ENCODE measurements at regions not wholly inside any gene's neighbourhood (a gene's known extent, or its start where the extent isn't known, plus 50 kb on each side); places are given as distances from the start of the nearest gene placed in this dataset.

DNA sequence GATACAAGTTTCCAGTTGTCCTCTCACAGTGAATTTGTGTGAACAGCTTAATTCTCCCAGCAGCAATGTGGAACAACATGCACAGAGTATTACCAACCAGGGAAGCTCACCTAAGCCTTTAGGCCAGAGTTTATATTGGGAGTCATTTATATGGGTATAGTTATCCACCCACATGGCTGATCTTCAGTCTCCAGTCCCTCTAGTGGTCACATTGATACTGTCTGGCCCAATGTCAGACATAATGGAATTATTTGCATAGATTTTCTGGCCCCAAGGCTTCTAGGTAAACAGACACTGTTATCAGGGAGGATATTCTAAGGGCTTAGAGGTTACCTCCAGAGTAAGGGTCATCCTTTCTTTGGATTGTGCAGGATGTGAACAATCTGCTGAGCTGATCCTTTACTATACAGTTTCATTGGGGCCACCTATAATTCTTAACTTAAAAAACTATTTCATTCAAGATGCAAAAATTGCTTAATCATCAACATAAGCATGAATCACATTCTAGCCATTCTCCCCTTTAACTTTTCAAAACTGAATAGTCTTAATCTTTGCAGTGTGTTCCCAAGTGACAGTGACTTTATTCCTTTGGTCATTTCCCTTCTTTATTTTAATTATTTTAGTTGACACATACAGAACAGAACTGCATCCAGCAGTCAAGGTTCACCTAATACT, 210.9 kb downstream of the LTN1 start:
- peaks cover 7% of the 10 kb centered on the region for H3K9me3 Mint-ChIP-seq
- H3K4me3 Mint-ChIP-seq: no peak overlapping the region
- no peaks in the 10 kb centered on the region for H3K4me1 Mint-ChIP-seq
- no peaks in the 10 kb centered on the region for H3K27me3 Mint-ChIP-seq
- peaks cover 15% of the 10 kb centered on the region for H3K36me3 Mint-ChIP-seq
- H3K27ac Mint-ChIP-seq: no peak overlapping the region

GRCh38 chr21:28779914-28780313, 212.8 kb downstream of the LTN1 start:
- H3K4me1 Mint-ChIP-seq: peaks cover 9% of the 10 kb centered on the region
- peaks cover 14% of the 10 kb centered on the region for H3K36me3 Mint-ChIP-seq
- no peak overlapping the region for H3K4me3 Mint-ChIP-seq
- no peak overlapping the region for H3K27ac Mint-ChIP-seq
- H3K9me3 Mint-ChIP-seq: no peaks in the 10 kb centered on the region
- no peaks in the 10 kb centered on the region for H3K27me3 Mint-ChIP-seq

GRCh38 chr21:28776251-28776650, 216.4 kb downstream of the LTN1 start:
- H3K4me1 Mint-ChIP-seq: peaks cover 9% of the 10 kb centered on the region
- no peaks in the 10 kb centered on the region for H3K9me3 Mint-ChIP-seq
- H3K27ac Mint-ChIP-seq: no peak overlapping the region
- no peaks in the 10 kb centered on the region for H3K27me3 Mint-ChIP-seq
- H3K36me3 Mint-ChIP-seq: peaks cover 17% of the 10 kb centered on the region
- no peak overlapping the region for H3K4me3 Mint-ChIP-seq

GRCh38 chr21:28775071-28775470, 217.6 kb downstream of the LTN1 start:
- H3K4me1 Mint-ChIP-seq: peaks cover 9% of the 10 kb centered on the region
- no peaks in the 10 kb centered on the region for H3K9me3 Mint-ChIP-seq
- H3K4me3 Mint-ChIP-seq: no peak overlapping the region
- H3K27ac Mint-ChIP-seq: no peak overlapping the region
- H3K36me3 Mint-ChIP-seq: peaks cover 23% of the 10 kb centered on the region
- no peaks in the 10 kb centered on the region for H3K27me3 Mint-ChIP-seq

DNA sequence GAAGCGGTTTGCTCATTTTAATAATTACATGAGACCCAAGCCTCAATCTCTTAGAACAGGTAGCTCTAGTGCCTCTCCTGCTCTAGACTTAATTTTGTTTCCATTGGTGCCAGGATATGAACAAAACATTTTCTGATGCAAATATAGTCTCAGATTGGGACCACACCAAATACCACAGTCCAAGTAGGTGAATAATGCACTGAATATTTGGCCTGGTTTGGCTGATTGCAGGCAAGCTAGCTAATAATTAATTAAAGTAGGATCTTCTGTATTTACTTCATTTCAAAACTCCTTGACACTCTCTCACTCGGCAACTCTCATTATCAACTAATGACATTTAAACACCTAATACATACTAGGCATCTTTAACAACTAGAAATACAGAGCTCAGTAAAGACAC, 219.6 kb downstream of the LTN1 start:
- peaks cover 22% of the 10 kb centered on the region for H3K36me3 Mint-ChIP-seq
- H3K27ac Mint-ChIP-seq: no peak overlapping the region
- no peak overlapping the region for H3K4me3 Mint-ChIP-seq
- no peaks in the 10 kb centered on the region for H3K27me3 Mint-ChIP-seq
- no peaks in the 10 kb centered on the region for H3K9me3 Mint-ChIP-seq
- peaks cover 9% of the 10 kb centered on the region for H3K4me1 Mint-ChIP-seq

DNA sequence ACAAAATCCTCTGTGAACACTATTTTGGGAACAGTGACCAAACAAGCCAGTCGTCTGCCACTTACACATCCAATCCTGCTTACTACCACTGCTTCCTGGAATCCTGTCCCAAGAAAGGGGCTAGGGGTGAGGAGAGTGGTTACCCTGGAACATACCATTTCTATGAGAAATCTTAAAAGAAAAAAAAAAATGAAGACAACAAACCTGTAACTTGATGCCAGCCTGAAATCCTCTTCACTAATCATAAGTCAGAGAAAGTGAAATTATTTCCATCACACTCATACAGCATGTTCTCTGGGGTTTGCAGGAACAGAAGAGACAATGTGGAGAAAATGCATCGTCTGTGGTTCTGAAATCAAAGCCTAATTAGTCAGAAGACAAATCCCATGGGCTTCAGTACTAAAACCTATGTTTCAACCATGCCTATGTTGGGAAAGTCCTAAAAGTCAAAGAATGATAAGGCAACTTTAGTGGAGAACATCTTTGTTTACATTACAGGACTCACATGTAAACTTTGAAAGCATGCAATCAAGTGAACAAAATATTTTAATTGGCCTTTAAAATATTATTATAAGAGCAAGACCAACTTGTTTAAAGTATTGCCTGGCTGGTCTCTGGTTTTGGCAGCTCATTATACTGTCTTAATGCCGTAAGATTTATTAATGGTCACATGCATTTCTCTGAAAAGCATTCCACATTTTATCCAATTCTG, 220.7 kb downstream of the LTN1 start:
- H3K4me3 Mint-ChIP-seq: no peak overlapping the region
- no peak overlapping the region for H3K27ac Mint-ChIP-seq
- H3K4me1 Mint-ChIP-seq: peaks cover 9% of the 10 kb centered on the region
- H3K36me3 Mint-ChIP-seq: peaks cover 26% of the 10 kb centered on the region
- H3K9me3 Mint-ChIP-seq: peaks cover 5% of the 10 kb centered on the region
- no peaks in the 10 kb centered on the region for H3K27me3 Mint-ChIP-seq

DNA sequence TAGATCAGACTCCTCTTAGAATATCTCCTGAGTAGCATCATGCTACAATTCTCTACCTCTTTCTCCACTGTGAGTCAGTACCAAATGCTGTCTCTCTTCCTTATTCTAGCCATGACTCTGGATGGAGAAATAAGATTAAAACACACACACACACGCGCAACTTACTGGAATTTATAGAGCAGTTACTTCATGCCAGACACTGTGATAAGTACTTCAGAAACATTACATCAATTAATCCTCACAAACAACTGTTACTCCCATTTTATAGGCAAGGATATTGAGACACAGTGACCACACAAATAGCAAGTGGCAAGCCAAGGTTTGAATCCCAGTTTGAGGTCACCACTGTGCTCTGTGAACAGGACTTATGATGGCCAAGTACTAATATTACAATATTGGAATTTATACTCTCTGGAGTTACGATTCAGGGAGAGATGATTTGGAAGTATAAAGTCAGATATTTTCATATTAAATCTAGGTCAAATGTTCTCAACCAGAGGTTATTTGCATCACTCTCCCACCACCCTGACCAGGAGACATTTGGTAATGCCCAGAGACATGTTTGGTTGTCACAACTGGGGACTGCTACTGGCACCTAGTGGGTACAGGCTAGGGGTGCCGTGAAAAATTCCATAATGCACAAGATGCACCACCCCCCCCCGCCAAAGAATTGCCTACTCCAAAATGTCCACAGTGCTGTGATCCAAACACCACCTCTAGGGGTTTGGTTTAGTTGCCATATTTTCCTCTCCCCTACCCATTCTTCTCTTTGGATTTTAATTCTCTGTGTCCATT, 221.6 kb downstream of the LTN1 start:
- H3K27me3 Mint-ChIP-seq: no peaks in the 10 kb centered on the region
- no peak overlapping the region for H3K4me3 Mint-ChIP-seq
- peaks cover 29% of the 10 kb centered on the region for H3K36me3 Mint-ChIP-seq
- H3K27ac Mint-ChIP-seq: no peak overlapping the region
- peaks cover 13% of the 10 kb centered on the region for H3K9me3 Mint-ChIP-seq
- H3K4me1 Mint-ChIP-seq: peaks cover 9% of the 10 kb centered on the region

- Mint-ChIP-seq H3K4me3 (no peak overlapping the region), H3K9me3 (peaks cover 13% of the 10 kb centered on the region), H3K27me3 (no peaks in the 10 kb centered on the region), H3K27ac (peak overlapping the region; percentile 61), H3K36me3 (peaks cover 21% of the 10 kb centered on the region), H3K4me1 (no peaks in the 10 kb centered on the region)
Measured at GRCh38 chr21:28769683-28770082, 223.0 kb downstream of the LTN1 start.

DNA sequence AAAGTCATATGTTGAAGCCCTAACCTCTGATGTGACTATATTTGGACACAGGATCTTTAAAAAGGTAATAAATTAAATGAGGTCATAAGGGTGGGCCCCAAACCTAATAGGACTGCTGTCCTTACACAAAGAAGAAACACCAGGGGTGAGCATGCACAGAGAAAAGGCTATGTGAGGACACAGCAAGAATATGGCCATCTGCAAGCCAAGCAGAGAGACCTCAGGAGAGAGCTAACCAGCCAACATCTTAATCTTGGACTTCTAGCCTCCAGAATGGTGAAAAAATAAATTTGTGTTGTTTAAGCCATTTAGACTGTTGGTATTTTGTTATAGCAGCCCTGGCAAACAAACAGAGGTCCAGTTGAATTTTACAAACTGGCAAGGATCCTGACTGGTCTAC, 223.9 kb downstream of the LTN1 start:
- peaks cover 13% of the 10 kb centered on the region for H3K9me3 Mint-ChIP-seq
- no peak overlapping the region for H3K4me3 Mint-ChIP-seq
- no peak overlapping the region for H3K27ac Mint-ChIP-seq
- H3K36me3 Mint-ChIP-seq: peaks cover 21% of the 10 kb centered on the region
- H3K4me1 Mint-ChIP-seq: no peaks in the 10 kb centered on the region
- H3K27me3 Mint-ChIP-seq: no peaks in the 10 kb centered on the region

- Mint-ChIP-seq H3K4me1 (no peaks in the 10 kb centered on the region), H3K27me3 (no peaks in the 10 kb centered on the region), H3K4me3 (no peak overlapping the region), H3K9me3 (peaks cover 13% of the 10 kb centered on the region), H3K27ac (no peak overlapping the region), H3K36me3 (peaks cover 25% of the 10 kb centered on the region)
Measured at GRCh38 chr21:28767523-28767922, 225.2 kb downstream of the LTN1 start.

- Mint-ChIP-seq H3K27me3 (no peaks in the 10 kb centered on the region), H3K4me3 (no peak overlapping the region), H3K9me3 (peaks cover 13% of the 10 kb centered on the region), H3K27ac (no peak overlapping the region), H3K4me1 (no peaks in the 10 kb centered on the region), H3K36me3 (peaks cover 12% of the 10 kb centered on the region)
Measured at GRCh38 chr21:28763809-28764418, 228.8 kb downstream of the LTN1 start.

DNA sequence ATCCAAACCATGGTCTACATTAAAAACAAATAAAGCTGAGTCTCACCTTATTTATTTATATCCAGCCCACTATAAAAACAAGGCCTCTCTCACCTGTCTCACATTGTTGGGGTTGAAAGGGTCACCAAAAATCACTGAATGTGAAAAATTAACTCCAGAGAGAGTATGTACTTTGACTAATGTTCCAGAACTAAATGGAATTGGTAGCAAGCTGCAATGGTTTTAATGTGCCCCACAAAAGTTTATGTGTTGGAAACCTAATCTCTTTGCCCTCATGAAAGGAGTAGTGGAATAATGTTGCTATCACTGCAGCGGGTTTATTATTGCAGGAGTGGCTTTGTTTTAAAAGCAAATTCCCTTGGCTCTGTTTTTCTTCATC, 230.3 kb downstream of the LTN1 start:
- peaks cover 11% of the 10 kb centered on the region for H3K36me3 Mint-ChIP-seq
- H3K9me3 Mint-ChIP-seq: peaks cover 12% of the 10 kb centered on the region
- no peak overlapping the region for H3K27ac Mint-ChIP-seq
- H3K4me3 Mint-ChIP-seq: no peak overlapping the region
- no peaks in the 10 kb centered on the region for H3K27me3 Mint-ChIP-seq
- H3K4me1 Mint-ChIP-seq: no peaks in the 10 kb centered on the region

GRCh38 chr21:28761674-28762356, 230.9 kb downstream of the LTN1 start:
- H3K9me3 Mint-ChIP-seq: peaks cover 6% of the 10 kb centered on the region
- peaks cover 7% of the 10 kb centered on the region for H3K36me3 Mint-ChIP-seq
- no peaks in the 10 kb centered on the region for H3K27me3 Mint-ChIP-seq
- H3K4me1 Mint-ChIP-seq: no peaks in the 10 kb centered on the region
- no peak overlapping the region for H3K4me3 Mint-ChIP-seq
- H3K27ac Mint-ChIP-seq: no peak overlapping the region

DNA sequence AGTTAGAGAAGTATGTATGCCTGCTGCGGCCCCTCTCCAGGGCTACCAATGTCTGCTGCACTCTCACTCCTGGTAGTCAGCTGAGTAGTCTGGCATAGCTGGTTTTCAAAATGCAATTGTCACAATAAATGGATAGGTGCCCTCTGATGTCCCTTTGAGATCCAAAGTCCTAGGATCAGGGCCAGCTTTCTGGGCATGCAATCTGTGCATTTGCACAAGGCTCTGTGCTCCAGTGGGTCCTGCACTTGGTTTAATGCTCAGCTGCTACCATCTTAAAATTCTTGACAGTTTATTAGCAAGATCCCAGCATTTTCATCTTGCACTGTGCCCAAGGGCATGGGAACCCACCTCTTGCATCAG, 233.8 kb downstream of the LTN1 start:
- Mint-ChIP-seq H3K4me3 (no peak overlapping the region), H3K27ac (no peak overlapping the region), H3K9me3 (no peaks in the 10 kb centered on the region), H3K36me3 (peaks cover 4% of the 10 kb centered on the region), H3K27me3 (no peaks in the 10 kb centered on the region), H3K4me1 (no peaks in the 10 kb centered on the region)

Data from activated naive CD4-positive, alpha-beta T cell treated with anti-CD3 and anti-CD28 coated beads, Interleukin-2, amount 50 U/mL, for 24 hours (primary cell).